Astrocyte (in vitro differentiated cells and primary cell): ENCODE measurements at regions not wholly inside any gene's neighbourhood (a gene's known extent, or its start where the extent isn't known, plus 50 kb on each side); places are given as distances from the start of the nearest gene placed in this dataset.

Experiments used
- CTCF ChIP-seq: IDR thresholded peaks from 2 replicates; pipeline ENCODE4 v1.5.1; 2011; ENCODE audit warnings: low read depth, mild to moderate bottlenecking, inconsistent platforms, low read length, moderate library complexity; ENCODE audit not compliant: insufficient read depth
- EZH2 ChIP-seq: IDR thresholded peaks from 2 replicates; pipeline ENCODE4 v1.6.1; 2012; ENCODE audit warnings: mild to moderate bottlenecking, low read length, inconsistent platforms; ENCODE audit not compliant: insufficient read depth

- TF ChIP-seq CTCF (no peak), EZH2 (no peak)
Observed at GRCh38 chr3:34828847-34829246, 810.5 kb upstream of the ARPP21 start.
